HG02588 (cell line): ENCODE measurements at regions not wholly inside any gene's neighbourhood (a gene's known extent, or its start where the extent isn't known, plus 50 kb on each side); places are given as distances from the start of the nearest gene placed in this dataset.

ENCODE experiments used
- ATAC-seq: cut with Tn5 transposase; IDR thresholded peaks from one replicate; pipeline ENCODE4 v1.9.1; 2021; ENCODE audit warnings: mild to moderate bottlenecking, moderate library complexity; ENCODE audit not compliant: unreplicated experiment

- no peak for ATAC-seq
Measured at GRCh38 chr9:26418480-26418879, 474.1 kb downstream of the CAAP1 start.

GRCh38 chr9:26415528-26415927 lies 477.1 kb downstream of the CAAP1 start:
- no peak for ATAC-seq

GRCh38 chr9:26413611-26414010 lies 479.0 kb downstream of the CAAP1 start:
- no peak for ATAC-seq

- ATAC-seq: no peak
Measured at GRCh38 chr9:26412446-26412845, 480.2 kb downstream of the CAAP1 start.

- no peak for ATAC-seq
Measured at GRCh38 chr9:26406676-26407075, 485.9 kb downstream of the CAAP1 start.

GRCh38 chr9:26399556-26399955 lies 493.0 kb downstream of the CAAP1 start:
- ATAC-seq: no peak

GRCh38 chr9:26394025-26394424 lies 498.6 kb downstream of the CAAP1 start:
- ATAC-seq: no peak

- no peak for ATAC-seq
Measured at GRCh38 chr9:26392639-26393038, 500.0 kb downstream of the CAAP1 start.

GRCh38 chr9:26391036-26391435 lies 501.6 kb downstream of the CAAP1 start:
- no peak for ATAC-seq

GRCh38 chr9:26375448-26375847 lies 517.2 kb downstream of the CAAP1 start:
- ATAC-seq: no peak

- no peak for ATAC-seq
Measured at GRCh38 chr9:26373616-26374015, 519.0 kb downstream of the CAAP1 start.

- ATAC-seq: no peak
Measured at GRCh38 chr9:26371236-26371635, 521.4 kb downstream of the CAAP1 start.

- no peak for ATAC-seq
Measured at GRCh38 chr9:26369093-26369492, 523.5 kb downstream of the CAAP1 start.

- ATAC-seq: no peak
Measured at GRCh38 chr9:26368241-26368640, 524.4 kb downstream of the CAAP1 start.

GRCh38 chr9:26361010-26361409 lies 531.6 kb downstream of the CAAP1 start:
- no peak for ATAC-seq

GRCh38 chr9:26358836-26359235 lies 533.8 kb downstream of the CAAP1 start:
- no peak for ATAC-seq

GRCh38 chr9:26357803-26358344 lies 534.7 kb downstream of the CAAP1 start:
- ATAC-seq: no peak

- no peak for ATAC-seq
Measured at GRCh38 chr9:26356491-26356890, 536.1 kb downstream of the CAAP1 start.

- ATAC-seq: no peak
Measured at GRCh38 chr9:26346942-26347477, 545.6 kb downstream of the CAAP1 start.

GRCh38 chr9:26341545-26341944 lies 551.1 kb downstream of the CAAP1 start:
- ATAC-seq: no peak

GRCh38 chr9:26339796-26340195 lies 552.8 kb downstream of the CAAP1 start:
- ATAC-seq: no peak

GRCh38 chr9:26335116-26335515 lies 557.5 kb downstream of the CAAP1 start:
- no peak for ATAC-seq

GRCh38 chr9:26334706-26335105 lies 557.9 kb downstream of the CAAP1 start:
- no peak for ATAC-seq
